Right lobe of liver (tissue), 6 donors: ENCODE measurements at regions not wholly inside any gene's neighbourhood (a gene's known extent, or its start where the extent isn't known, plus 50 kb on each side); places are given as distances from the start of the nearest gene placed in this dataset.

Experiments
- ATAC-seq, 4 donors: fragments of 200-7000 bp; cut with Tn5 transposase; one replicate each; pipeline ENCODE4 v1.9.1; 2020; ENCODE audit warnings: mild to moderate bottlenecking in 4 of 4, moderate library complexity in 4 of 4
- DNase-seq, 3 donors: peaks; one replicate each; pipeline ENCODE4 v3.0.0-alpha.2; 2020
- H3K27ac ChIP-seq, 3 donors: fragments of 200-600 bp; one replicate each; pipeline ENCODE4 v1.8.0; 2022
- H3K27me3 ChIP-seq, 2 donors: fragments of 200-600 bp; one replicate each; pipeline ENCODE4 v1.8.0; 2022
- H3K36me3 ChIP-seq, 4 donors: fragments of 200-600 bp; sonication (generic) in 1 of 4; one replicate each; pipeline versions ENCODE4 v1.5.1 to v1.8.0; 2017 to 2022; ENCODE audit warnings: control low read depth in 1 of 4
- H3K4me1 ChIP-seq, 4 donors: fragments of 200-600 bp; sonication (generic) in 1 of 4; one replicate each; pipeline versions ENCODE4 v1.5.1 to v1.8.0; 2017 to 2022; ENCODE audit warnings: control low read depth in 1 of 4
- H3K4me3 ChIP-seq, 3 donors: fragments of 200-600 bp; one replicate each; pipeline ENCODE4 v1.8.0; 2022
- H3K9me3 ChIP-seq, 4 donors: fragments of 200-600 bp; sonication (generic) in 1 of 4; one replicate each; pipeline versions ENCODE4 v1.5.1 to v1.8.0; 2017 to 2022; ENCODE audit warnings: control low read depth in 1 of 4
- POLR2A ChIP-seq: fragments of 450-650 bp; IDR thresholded peaks from one replicate; pipeline ENCODE4 v1.6.1; 2017; ENCODE audit warnings: antibody characterized with exemption, mild to moderate bottlenecking
- WGBS: methylation state at CpG from one replicate; pipeline ENCODE4 v1.1.6; 2018; ENCODE audit warnings: low coverage, low lambda C conversion rate; ENCODE audit not compliant: insufficient coverage; ENCODE audit errors: missing lambda C conversion rate; 5-methylcytosine and 5-hydroxymethylcytosine counted together
- intact Hi-C, 2 donors: fragments of 100-400 bp; cut with DNase I; formaldehyde crosslinking; loops; one replicate each; pipeline versions ENCODE4 v1.11.2 to v1.14.1; 2022
- TF ChIP-seq, protein P1 (sequence below), 4 donors: fragments of 200-600 bp in 3 of 4; fragments of 450-650 bp in 1 of 4; IDR thresholded peaks; one replicate each; pipeline versions ENCODE4 v1.5.1 to v1.8.0; 2016 to 2022; ENCODE audit warnings: antibody characterized with exemption in 4 of 4, mild to moderate bottlenecking in 2 of 4
- donor health status: DM: no; HTN: yes; CAD: no.
- donor health status: DM: no; HTN: no; CAD: no.
- donor health status: DM: no; HTN: no; CAD: no.
- donor health status: DM: no; HTN: yes; CAD: no.
- donor health status: DM: no; HTN: yes; CAD: no.

DNA sequence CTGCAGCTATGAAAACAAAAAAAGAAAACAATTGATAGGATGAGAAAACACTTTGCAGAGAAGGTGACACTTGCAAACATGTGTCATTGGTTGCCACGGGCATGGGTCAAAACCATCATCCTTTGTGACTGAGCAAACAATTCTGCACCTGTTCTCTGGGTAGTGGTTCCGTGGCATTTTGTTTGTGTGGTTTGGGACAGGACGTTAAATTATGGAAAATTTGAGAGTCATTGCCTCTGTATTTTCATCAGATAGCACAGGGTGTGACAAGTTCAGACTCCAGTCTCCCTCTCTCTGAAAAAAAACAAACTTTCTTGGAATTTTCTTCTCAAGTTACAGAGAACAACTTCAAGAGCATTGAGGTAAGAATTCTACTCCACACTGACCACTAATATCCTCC lies 113.4 kb upstream of the HMHB1 start:
- Histone ChIP-seq H3K4me1 (no peaks in the 10 kb centered on the region), H3K27ac (no peak overlapping the region), H3K9me3 (no peaks in the 10 kb centered on the region), H3K4me3 (no peak overlapping the region), H3K36me3 (no peaks in the 10 kb centered on the region), H3K27me3 (no peaks in the 10 kb centered on the region)
- TF ChIP-seq, protein P1, sequence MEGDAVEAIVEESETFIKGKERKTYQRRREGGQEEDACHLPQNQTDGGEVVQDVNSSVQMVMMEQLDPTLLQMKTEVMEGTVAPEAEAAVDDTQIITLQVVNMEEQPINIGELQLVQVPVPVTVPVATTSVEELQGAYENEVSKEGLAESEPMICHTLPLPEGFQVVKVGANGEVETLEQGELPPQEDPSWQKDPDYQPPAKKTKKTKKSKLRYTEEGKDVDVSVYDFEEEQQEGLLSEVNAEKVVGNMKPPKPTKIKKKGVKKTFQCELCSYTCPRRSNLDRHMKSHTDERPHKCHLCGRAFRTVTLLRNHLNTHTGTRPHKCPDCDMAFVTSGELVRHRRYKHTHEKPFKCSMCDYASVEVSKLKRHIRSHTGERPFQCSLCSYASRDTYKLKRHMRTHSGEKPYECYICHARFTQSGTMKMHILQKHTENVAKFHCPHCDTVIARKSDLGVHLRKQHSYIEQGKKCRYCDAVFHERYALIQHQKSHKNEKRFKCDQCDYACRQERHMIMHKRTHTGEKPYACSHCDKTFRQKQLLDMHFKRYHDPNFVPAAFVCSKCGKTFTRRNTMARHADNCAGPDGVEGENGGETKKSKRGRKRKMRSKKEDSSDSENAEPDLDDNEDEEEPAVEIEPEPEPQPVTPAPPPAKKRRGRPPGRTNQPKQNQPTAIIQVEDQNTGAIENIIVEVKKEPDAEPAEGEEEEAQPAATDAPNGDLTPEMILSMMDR (IDR thresholded peaks at IDR 0.05): no peak
- TF ChIP-seq POLR2A: no peak
- intact Hi-C loops: no loop called here
- 22% methylated on average over 1 of the region's 3 CpGs for WGBS
- DNase-seq (no peak), ATAC-seq (no peak)

DNA sequence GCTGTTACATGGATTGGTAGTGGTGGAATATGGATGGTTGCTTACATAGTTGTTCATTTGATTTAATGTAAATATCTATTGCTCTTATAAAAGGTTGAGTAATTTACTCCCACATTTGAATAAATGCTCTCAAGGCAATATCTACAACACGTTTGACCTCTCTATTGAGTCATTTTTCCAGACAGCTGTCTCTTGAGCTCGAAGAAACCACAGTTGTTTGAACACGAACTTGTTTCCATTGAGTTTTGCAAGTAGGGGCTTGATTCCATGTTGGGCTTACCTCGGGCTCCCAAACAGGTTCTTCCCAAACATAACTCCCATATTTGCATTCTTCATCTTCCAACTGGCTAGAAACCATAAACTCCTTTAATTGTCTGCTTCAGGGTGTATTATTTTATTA lies 115.0 kb upstream of the HMHB1 start:
- Histone ChIP-seq H3K9me3 (no peaks in the 10 kb centered on the region), H3K27me3 (no peaks in the 10 kb centered on the region), H3K27ac (no peak overlapping the region), H3K36me3 (no peaks in the 10 kb centered on the region), H3K4me3 (no peak overlapping the region), H3K4me1 (peaks cover 0 to 7% (median 0%) of the 10 kb centered on the region in 4 donors)
- 73% methylated on average over 4 of the region's 4 CpGs for WGBS
- TF ChIP-seq, protein P1 (IDR thresholded peaks at IDR 0.05): no peak
- ATAC-seq (no peak), DNase-seq (no peak)
- intact Hi-C loops: no loop called here

DNA sequence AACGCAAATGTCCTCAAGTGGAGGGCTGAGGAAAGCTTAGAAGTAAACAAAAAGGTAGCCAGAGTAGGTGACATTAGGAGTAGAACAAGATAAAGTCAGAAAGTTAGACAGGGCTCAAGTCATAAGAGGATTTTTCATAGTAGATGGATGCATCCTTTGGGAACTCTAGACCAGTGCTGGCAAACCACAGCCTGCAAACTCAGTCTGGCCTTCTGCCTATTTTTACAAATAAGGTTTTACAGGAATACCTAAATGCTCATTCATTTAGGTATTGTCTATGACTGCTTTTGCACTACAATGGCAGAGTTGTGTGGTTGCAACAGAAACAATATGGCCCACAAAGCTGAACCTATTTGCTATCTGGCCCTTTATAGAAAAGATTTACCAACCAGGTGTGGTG lies 116.0 kb upstream of the HMHB1 start:
- H3K4me1 ChIP-seq: peaks cover 0 to 12% (median 0%) of the 10 kb centered on the region in 4 donors
- H3K36me3 ChIP-seq: no peaks in the 10 kb centered on the region
- H3K9me3 ChIP-seq: no peaks in the 10 kb centered on the region
- intact Hi-C loops: no loop called here
- DNase-seq (no peak), ATAC-seq (no peak)
- H3K27me3 ChIP-seq: no peaks in the 10 kb centered on the region
- no peak for TF ChIP-seq POLR2A
- no peak overlapping the region for H3K4me3 ChIP-seq
- 69% methylated on average over 1 of the region's 1 CpG for WGBS
- no peak overlapping the region for H3K27ac ChIP-seq

DNA sequence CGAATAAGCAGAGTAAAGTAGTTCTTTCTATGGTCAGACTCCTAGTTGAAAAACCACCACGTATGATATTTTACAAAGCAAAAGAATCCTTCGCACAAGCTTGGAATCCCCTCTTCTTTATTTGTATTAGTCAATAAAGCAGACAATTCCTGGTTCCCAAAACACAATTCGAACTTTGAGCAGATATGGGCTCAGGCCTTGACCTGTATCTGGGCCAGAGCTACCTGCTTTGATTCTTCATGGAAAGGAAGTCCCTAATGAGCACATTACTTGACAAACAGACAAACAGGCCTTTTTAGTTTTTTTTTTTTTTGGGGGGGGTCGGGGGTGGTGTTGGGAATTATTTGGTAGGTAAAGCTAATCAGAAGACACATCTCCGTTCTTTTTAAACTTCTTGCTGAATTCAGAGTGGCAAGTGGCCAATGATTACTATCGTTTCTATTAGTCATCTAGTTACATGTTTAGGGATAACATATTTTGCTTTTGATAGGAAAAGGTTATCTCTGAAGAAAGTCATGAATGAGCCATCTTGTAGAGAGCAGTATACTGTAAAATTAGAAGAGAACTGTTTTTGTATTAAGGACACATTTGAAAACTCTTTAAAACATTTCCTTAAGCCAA lies 116.6 kb upstream of the HMHB1 start:
- Histone ChIP-seq H3K27ac (no peak overlapping the region), H3K36me3 (no peaks in the 10 kb centered on the region), H3K4me3 (no peak overlapping the region), H3K27me3 (no peaks in the 10 kb centered on the region), H3K4me1 (peaks cover 0 to 12% (median 0%) of the 10 kb centered on the region in 4 donors), H3K9me3 (no peaks in the 10 kb centered on the region)
- TF ChIP-seq, protein P1 (IDR thresholded peaks at IDR 0.05): no peak
- TF ChIP-seq POLR2A: no peak
- 76% methylated on average over 7 of the region's 7 CpGs for WGBS
- ATAC-seq (no peak), DNase-seq (no peak)
- intact Hi-C loops: no loop called here

DNA sequence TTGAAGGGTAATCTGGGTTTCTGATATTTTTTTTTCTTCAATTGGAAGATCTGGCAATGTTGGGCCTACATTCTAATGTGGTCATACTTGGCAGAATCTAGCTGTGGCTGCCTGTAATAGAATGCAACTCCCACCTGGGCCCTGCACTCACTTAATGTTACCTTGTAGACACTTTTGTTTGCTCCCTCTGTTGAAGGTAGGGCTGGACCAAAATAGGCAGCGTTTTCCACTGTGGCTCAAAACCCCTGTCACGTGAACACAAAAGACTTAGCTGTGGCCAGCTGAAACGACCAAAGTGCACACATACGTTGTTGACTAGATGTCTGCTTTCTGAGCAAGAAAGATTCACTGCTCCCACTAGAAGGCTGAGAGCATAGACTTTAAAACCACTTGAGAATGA lies 117.6 kb upstream of the HMHB1 start:
- intact Hi-C loops: no loop called here
- no peaks in the 10 kb centered on the region for H3K36me3 ChIP-seq

More for the DNA sequence above, 117.6 kb upstream of the HMHB1 start:
- H3K4me1 ChIP-seq: peaks cover 0 to 12% (median 0%) of the 10 kb centered on the region in 4 donors
- H3K9me3 ChIP-seq: no peaks in the 10 kb centered on the region
- no peak for TF ChIP-seq POLR2A
- TF ChIP-seq, protein P1 (IDR thresholded peaks at IDR 0.05): no peak
- H3K4me3 ChIP-seq: no peak overlapping the region
- no peak overlapping the region for H3K27ac ChIP-seq
- DNase-seq (no peak), ATAC-seq (peak in 1 of 4 donors; percentile 37)
- no peaks in the 10 kb centered on the region for H3K27me3 ChIP-seq
- 73% methylated on average over 4 of the region's 4 CpGs for WGBS
